ENCODE measurements at regions not wholly inside any gene's neighbourhood (a gene's known extent, or its start where the extent isn't known, plus 50 kb on each side); places are given as distances from the start of the nearest gene placed in this dataset.

DNA sequence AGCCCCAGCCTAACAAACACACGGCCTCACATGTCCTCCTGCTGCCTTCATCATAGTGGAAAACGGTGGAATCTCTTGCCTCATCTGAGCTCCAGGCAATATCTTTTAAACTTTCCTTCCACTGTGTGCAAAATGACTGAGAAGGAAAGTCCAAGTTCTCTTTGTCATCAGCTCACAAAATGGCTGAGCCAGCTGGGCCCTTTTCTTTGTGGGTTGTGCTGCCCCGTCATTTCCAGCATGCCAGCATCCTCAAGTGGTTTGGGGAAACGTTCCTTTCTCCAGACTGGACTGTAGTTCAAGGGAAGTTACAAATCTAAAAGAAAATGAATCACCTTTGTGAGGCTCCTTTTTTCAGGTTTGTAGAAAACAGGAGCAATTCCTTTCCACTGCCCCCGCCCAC is 171.1 kb upstream of the FSTL4 start:
- 12% methylated on average over 5 of the region's 5 CpGs for WGBS (ENCODE audit: insufficient coverage, insufficient replicate concordance, low lambda C conversion rate, missing lambda C conversion rate)
- DNase-seq (ENCODE audit: low read depth, low spot score) (no peak), FAIRE-seq (no peak), ATAC-seq (no peak)
- SMC1A ChIA-PET (ENCODE audit: uncharacterized antibody, unreplicated experiment), result no interaction called here
- TF ChIP-seq SMC3 (IDR thresholded peaks at IDR 0.05; ENCODE audit: borderline replicate concordance, low read length), result no peak
- TF ChIP-seq SREBF1 (IDR thresholded peaks at IDR 0.05; ENCODE audit: low read length), result no peak
- no peak for TF ChIP-seq SRF (IDR thresholded peaks at IDR 0.05; ENCODE audit: low read depth in 2 of 2, low read length in 2 of 2)
- no peak for TF ChIP-seq JUNB (IDR thresholded peaks at IDR 0.05)
- no peaks in the 10 kb centered on the region for H3K4me1 ChIP-seq (ENCODE audit: control insufficient read depth, insufficient read depth, low read length)
- no peak overlapping the region for H3K27ac ChIP-seq (ENCODE audit: control insufficient read depth, insufficient read depth)
- intact Hi-C loops (cut with micrococcal nuclease; ENCODE audit: unreplicated experiment), result no loop called here
- CTCF ChIA-PET, result interaction anchor here (0.7 to 1.4 kb wide), 4 partner anchors 27 to 360 kb away, joined by 3 to 5 read pairs (median 4); no protein-coding TSS in a partner anchor
- H2AFZ ChIP-seq (ENCODE audit: control insufficient read depth, low read depth, low read length), result no peak overlapping the region
- no peaks in the 10 kb centered on the region for H3K27me3 ChIP-seq (replicated peaks in 1 of 2; ENCODE audit: control insufficient read depth in 2 of 2, insufficient read depth in 2 of 2, low read length in 1 of 2)
- no peak overlapping the region for H3K4me3 ChIP-seq
- no TSS peak for BruUV-seq (replicated peaks)
- peaks cover 5% of the 10 kb centered on the region; the same call in 2 of the 3 replicates for H3K9me3 ChIP-seq (replicated peaks; ENCODE audit: control insufficient read depth, insufficient read depth, low read length)
- POLR2A ChIA-PET, result no interaction called here
- no peak overlapping the region for H3K9ac ChIP-seq (ENCODE audit: control insufficient read depth, insufficient read depth, low read length)
- H3K4me2 ChIP-seq (ENCODE audit: control insufficient read depth, insufficient read depth), result no peak overlapping the region
- H3K79me2 ChIP-seq (ENCODE audit: control insufficient read depth, insufficient read depth, low read length), result no peaks in the 10 kb centered on the region
- in situ Hi-C loops (cut with MboI), result no loop called here
- no peaks in the 10 kb centered on the region for H3K36me3 ChIP-seq (ENCODE audit: control insufficient read depth in 2 of 2, insufficient read depth in 2 of 2, low read length in 1 of 2)
- RAD21 ChIA-PET (ENCODE audit: unreplicated experiment), result interaction anchor here (0.6 to 1.6 kb wide), 5 partner anchors 10 to 175 kb away, joined by 3 to 4 read pairs (median 3); no protein-coding TSS in a partner anchor
- no peaks in the 10 kb centered on the region for H4K20me1 ChIP-seq (ENCODE audit: control insufficient read depth, insufficient read depth)

DNA sequence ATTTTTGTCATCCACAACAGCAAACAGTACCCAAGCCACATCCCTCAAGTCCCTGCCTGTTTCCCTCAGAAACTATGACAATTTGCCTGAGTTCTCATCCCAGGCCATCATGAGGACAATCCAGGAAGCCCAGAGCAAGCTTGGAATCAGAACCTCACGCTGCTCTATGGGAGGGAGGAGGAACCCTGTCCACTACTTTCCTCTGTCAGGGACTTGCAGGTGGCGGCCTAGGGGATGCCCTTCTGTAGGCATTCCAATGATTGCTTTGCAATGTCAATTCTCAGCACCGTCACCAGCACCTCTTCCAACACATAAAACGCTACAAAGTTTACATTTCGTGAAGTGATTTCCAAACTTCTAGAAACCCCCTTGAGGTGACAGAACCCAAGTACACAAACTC is 170.4 kb upstream of the FSTL4 start:
- H3K4me1 ChIP-seq (ENCODE audit: control insufficient read depth, insufficient read depth, low read length), result no peaks in the 10 kb centered on the region
- H3K9ac ChIP-seq (ENCODE audit: control insufficient read depth, insufficient read depth, low read length), result no peak overlapping the region
- FAIRE-seq, result no peak
- H2AFZ ChIP-seq (ENCODE audit: control insufficient read depth, low read depth, low read length), result no peak overlapping the region
- ChIA-PET CTCF (interaction anchor here (0.7 to 1.4 kb wide), 4 partner anchors 26 to 360 kb away, joined by 3 to 5 read pairs (median 4); no protein-coding TSS in a partner anchor), SMC1A (ENCODE audit: uncharacterized antibody, unreplicated experiment) (no interaction called here), RAD21 (ENCODE audit: unreplicated experiment) (interaction anchor here (1.2 to 1.6 kb wide), 3 partner anchors 9 to 87 kb away, joined by 3 to 4 read pairs (median 3); no protein-coding TSS in a partner anchor), POLR2A (no interaction called here)
- no peaks in the 10 kb centered on the region for H3K79me2 ChIP-seq (ENCODE audit: control insufficient read depth, insufficient read depth, low read length)
- no peak overlapping the region for H3K4me2 ChIP-seq (ENCODE audit: control insufficient read depth, insufficient read depth)
- H3K4me3 ChIP-seq, result no peak overlapping the region
- no peaks in the 10 kb centered on the region for H3K27me3 ChIP-seq (replicated peaks in 1 of 2; ENCODE audit: control insufficient read depth in 2 of 2, insufficient read depth in 2 of 2, low read length in 1 of 2)
- 16% methylated on average over 5 of the region's 5 CpGs for WGBS (ENCODE audit: insufficient coverage, insufficient replicate concordance, low lambda C conversion rate, missing lambda C conversion rate)
- peaks cover 5% of the 10 kb centered on the region; the same call in 2 of the 3 replicates for H3K9me3 ChIP-seq (replicated peaks; ENCODE audit: control insufficient read depth, insufficient read depth, low read length)
- DNase-seq (ENCODE audit: low read depth, low spot score), result no peak
- in situ Hi-C loops (cut with MboI) (no loop called here), intact Hi-C loops (cut with micrococcal nuclease; ENCODE audit: unreplicated experiment) (no loop called here)
- no peak overlapping the region for H3K27ac ChIP-seq (ENCODE audit: control insufficient read depth, insufficient read depth)
- no TSS peak for BruUV-seq (replicated peaks)
- ATAC-seq, result no peak
- no peaks in the 10 kb centered on the region for H3K36me3 ChIP-seq (ENCODE audit: control insufficient read depth in 2 of 2, insufficient read depth in 2 of 2, low read length in 1 of 2)
- TF ChIP-seq STAT1 (conservative IDR thresholded peaks at IDR 0.05) (no peak), POLR2AphosphoS5 (IDR thresholded peaks at IDR 0.05; ENCODE audit: low read length) (no peak), MTA2 (IDR thresholded peaks at IDR 0.05; ENCODE audit: low read depth) (no peak)
- TF ChIP-seq, protein P1, sequence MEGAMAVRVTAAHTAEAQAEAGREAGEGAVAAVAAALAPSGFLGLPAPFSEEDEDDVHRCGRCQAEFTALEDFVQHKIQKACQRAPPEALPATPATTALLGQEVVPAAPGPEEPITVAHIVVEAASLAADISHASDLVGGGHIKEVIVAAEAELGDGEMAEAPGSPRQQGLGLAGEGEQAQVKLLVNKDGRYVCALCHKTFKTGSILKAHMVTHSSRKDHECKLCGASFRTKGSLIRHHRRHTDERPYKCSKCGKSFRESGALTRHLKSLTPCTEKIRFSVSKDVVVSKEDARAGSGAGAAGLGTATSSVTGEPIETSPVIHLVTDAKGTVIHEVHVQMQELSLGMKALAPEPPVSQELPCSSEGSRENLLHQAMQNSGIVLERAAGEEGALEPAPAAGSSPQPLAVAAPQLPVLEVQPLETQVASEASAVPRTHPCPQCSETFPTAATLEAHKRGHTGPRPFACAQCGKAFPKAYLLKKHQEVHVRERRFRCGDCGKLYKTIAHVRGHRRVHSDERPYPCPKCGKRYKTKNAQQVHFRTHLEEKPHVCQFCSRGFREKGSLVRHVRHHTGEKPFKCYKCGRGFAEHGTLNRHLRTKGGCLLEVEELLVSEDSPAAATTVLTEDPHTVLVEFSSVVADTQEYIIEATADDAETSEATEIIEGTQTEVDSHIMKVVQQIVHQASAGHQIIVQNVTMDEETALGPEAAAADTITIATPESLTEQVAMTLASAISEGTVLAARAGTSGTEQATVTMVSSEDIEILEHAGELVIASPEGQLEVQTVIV (IDR thresholded peaks at IDR 0.05; ENCODE audit: borderline replicate concordance, partially characterized antibody), result no peak
- no peaks in the 10 kb centered on the region for H4K20me1 ChIP-seq (ENCODE audit: control insufficient read depth, insufficient read depth)
